K562 (cell line): ENCODE measurements at regions not wholly inside any gene's neighbourhood (a gene's known extent, or its start where the extent isn't known, plus 50 kb on each side); places are given as distances from the start of the nearest gene placed in this dataset.

Experiments used
- ATAC-seq: fragments of 200-7000 bp; cut with Tn5 transposase; 3 replicates; pipeline ENCODE4 v1.9.1; 2020; ENCODE audit warnings: moderate library complexity
- BruUV-seq: library from RNA; stranded (reverse); fragments of 400-500 nt; replicated peaks from 2 replicates; lab custom pipeline; 2021; lab: Mats Ljungman, UMichigan
- CTCF ChIA-PET: fragments of 300-600 bp; formaldehyde crosslinking; extraction: SDS; loops from one replicate; lab custom pipeline; 2021; ENCODE audit warnings: low intra/inter-chr PET ratio; lab: Yijun Ruan, JAX
- POLR2A ChIA-PET: fragments of 300-600, 350-650 bp; sonication (Branson Sonifier 250); formaldehyde crosslinking; extraction: SDS; loops from one replicate; lab custom pipeline; 2021; ENCODE audit warnings: antibody characterized with exemption, inconsistent platforms; lab: Yijun Ruan, JAX
- DNase-seq, 4 experiments: peaks; one replicate each; pipeline versions ENCODE4 v3.0.0 to v3.0.0-alpha.2; 2011 to 2018; ENCODE audit warnings: low spot score in 3 of 4, mixed read lengths in 3 of 4; ENCODE audit errors: extremely low read depth in 1 of 4
- FAIRE-seq: peaks from 2 replicates; lab custom pipeline; 2011; peaks lifted over from hg19 to GRCh38; lab: Jason Lieb, UNC
- H2AFZ ChIP-seq: 2 replicates; pipeline ENCODE4 v1.6.0; 2011; ENCODE audit warnings: low read depth, low read length, control low read depth, inconsistent platforms
- H3K27ac ChIP-seq: fragments of 200-600 bp; 3 replicates; pipeline ENCODE4 v1.8.0; 2011; ENCODE audit warnings: low read depth, mild to moderate bottlenecking, control low read depth, inconsistent platforms, low read length, moderate library complexity, mixed read lengths; ENCODE audit errors: extremely low read depth
- H3K27me3 ChIP-seq, 2 experiments: fragments of 300-600 bp in 1 of 2; 2 replicates in 1 of 2; 3 replicates in 1 of 2; pipeline versions ENCODE4 v1.6.0 to v1.8.0; 2011; ENCODE audit warnings: inconsistent platforms in 2 of 2, low read length in 2 of 2, mild to moderate bottlenecking in 1 of 2, mixed read lengths in 1 of 2, moderate library complexity in 1 of 2; ENCODE audit not compliant: control insufficient read depth in 2 of 2, insufficient read depth in 2 of 2
- H3K36me3 ChIP-seq: fragments of 300-600 bp; 3 replicates; pipeline ENCODE4 v1.8.0; 2011; ENCODE audit warnings: mild to moderate bottlenecking, low read length, inconsistent platforms; ENCODE audit not compliant: control insufficient read depth, insufficient read depth
- H3K4me1 ChIP-seq, 2 experiments: fragments of 200-600 bp in 1 of 2; replicated peaks in 1 of 2; 2 replicates in 1 of 2; 3 replicates in 1 of 2; pipeline versions ENCODE4 v1.5.1 to v1.8.0; 2011; ENCODE audit warnings: inconsistent platforms in 2 of 2, low read length in 2 of 2, mild to moderate bottlenecking in 1 of 2, mixed read lengths in 1 of 2, moderate library complexity in 1 of 2; ENCODE audit not compliant: control insufficient read depth in 2 of 2, insufficient read depth in 2 of 2
- H3K4me2 ChIP-seq: 2 replicates; pipeline ENCODE4 v1.6.1; 2011; ENCODE audit warnings: low read length, control low read depth, inconsistent platforms, mixed read lengths; ENCODE audit not compliant: insufficient read depth
- H3K4me3 ChIP-seq: fragments of 200-600 bp; sonication (generic), shearing (Covaris generic); 2 replicates; pipeline ENCODE4 v1.5.1; 2016; ENCODE audit warnings: control low read depth, inconsistent platforms
- H3K79me2 ChIP-seq: fragments of 200-600 bp; 3 replicates; pipeline ENCODE4 v1.8.0; 2011; ENCODE audit warnings: low read length, inconsistent platforms; ENCODE audit not compliant: control insufficient read depth, insufficient read depth
- H3K9ac ChIP-seq, 2 experiments: 2 replicates each; pipeline versions ENCODE4 v1.6.0 to v1.6.1; 2011; ENCODE audit warnings: low read depth in 2 of 2, low read length in 2 of 2, control low read depth in 1 of 2, inconsistent platforms in 1 of 2, mild to moderate bottlenecking in 1 of 2, mixed read lengths in 1 of 2; ENCODE audit not compliant: insufficient read depth in 1 of 2
- H3K9me1 ChIP-seq: one replicate; pipeline ENCODE4 v1.6.0; 2011; ENCODE audit warnings: inconsistent platforms, mild to moderate bottlenecking, low read length, moderate library complexity; ENCODE audit not compliant: control insufficient read depth, insufficient read depth
- H3K9me3 ChIP-seq: replicated peaks from 2 replicates; pipeline ENCODE4 v1.5.1; 2011; ENCODE audit warnings: low read depth, low read length, inconsistent platforms; ENCODE audit not compliant: control insufficient read depth, insufficient read depth
- H4K20me1 ChIP-seq: replicated peaks from 2 replicates; pipeline ENCODE4 v1.6.1; 2011; ENCODE audit warnings: low read length, inconsistent platforms, mixed read lengths; ENCODE audit not compliant: control insufficient read depth, insufficient read depth
- E2F1 ChIP-seq: sonication (generic); formaldehyde crosslinking; IDR thresholded peaks from 2 replicates; pipeline ENCODE4 v1.8.1; 2023; ENCODE audit warnings: mild to moderate bottlenecking, missing genetic modification reagents, moderate library complexity
- TCF3 ChIP-seq: sonication (generic); formaldehyde crosslinking; IDR thresholded peaks from 2 replicates; pipeline ENCODE4 v1.4.0; 2020; ENCODE audit warnings: mild to moderate bottlenecking, missing genetic modification reagents
- ZBTB34 ChIP-seq: fragments of 250-450 bp; sonication (Bioruptor Pico); IDR thresholded peaks from 2 replicates; pipeline ENCODE4 v1.8.0; 2021; ENCODE audit warnings: mild to moderate bottlenecking, moderate library complexity
- WGBS: fragments of 100-300 bp; shearing (Covaris generic); methylation state at CpG from one replicate; pipeline ENCODE4 v1.1.6; 2016; ENCODE audit warnings: low coverage, mixed read lengths; ENCODE audit not compliant: insufficient coverage; ENCODE audit errors: missing lambda C conversion rate; 5-methylcytosine and 5-hydroxymethylcytosine counted together
- in situ Hi-C: fragments of 300-500 bp; cut with MboI; formaldehyde crosslinking; loops from 4 replicates; pipeline ENCODE4 v1.15.0; 2018; ENCODE audit warnings: inconsistent platforms, mixed read lengths
- intact Hi-C: fragments of 100-400 bp; cut with micrococcal nuclease; formaldehyde crosslinking; loops from 2 replicates; pipeline ENCODE4 v1.14.2; 2022

GRCh38 chr12:91309450-91309849 is 126.8 kb upstream of the DCN start:
- no peaks in the 10 kb centered on the region for H4K20me1 ChIP-seq
- no peak overlapping the region for H3K4me2 ChIP-seq
- H3K9ac ChIP-seq, result no peak overlapping the region
- TF ChIP-seq TCF3 (CRISPR knock-in tag), result no peak
- TF ChIP-seq, all 486 proteins: peak for 0
- Histone ChIP-seq H3K79me2 (no peaks in the 10 kb centered on the region), H3K27ac (no peak overlapping the region), H2AFZ (no peak overlapping the region), H3K9me1 (no peaks in the 10 kb centered on the region), H3K27me3 (no peaks in the 10 kb centered on the region), H3K36me3 (no peaks in the 10 kb centered on the region), H3K4me1 (no peaks in the 10 kb centered on the region), H3K4me3 (no peak overlapping the region), H3K9me3 (no peaks in the 10 kb centered on the region)
- no peak for ATAC-seq
- no peak for DNase-seq
- intact Hi-C loops, result loop anchor here (10.0 kb wide), 1 partner anchor 55 kb away; no protein-coding TSS in a partner anchor
- 30% methylated on average over 2 of the region's 2 CpGs for WGBS
- ChIA-PET CTCF (no interaction called here), POLR2A (no interaction called here)
- FAIRE-seq, result no peak
- BruUV-seq, result no TSS peak
- in situ Hi-C loops, result no loop called here

GRCh38 chr12:91307957-91308670 is 125.5 kb upstream of the DCN start:
- Histone ChIP-seq H3K36me3 (no peaks in the 10 kb centered on the region), H3K79me2 (no peaks in the 10 kb centered on the region), H3K9ac (no peak overlapping the region), H2AFZ (no peak overlapping the region), H3K9me3 (no peaks in the 10 kb centered on the region), H3K4me3 (no peak overlapping the region), H3K4me2 (no peak overlapping the region), H3K27ac (no peak overlapping the region), H3K27me3 (no peaks in the 10 kb centered on the region), H4K20me1 (no peaks in the 10 kb centered on the region), H3K9me1 (no peaks in the 10 kb centered on the region), H3K4me1 (no peaks in the 10 kb centered on the region)
- TF ChIP-seq E2F1 (CRISPR knock-in tag) (no peak), ZBTB34 (CRISPR knock-in tag) (no peak)
- intact Hi-C loops, result loop anchor here (10.0 kb wide), 1 partner anchor 57 kb away; no protein-coding TSS in a partner anchor
- FAIRE-seq (no peak), ATAC-seq (no peak), DNase-seq (no peak)
- WGBS, result 0% methylated on average over 1 of the region's 1 CpG
- ChIA-PET POLR2A (interaction anchor here (0.6 kb wide), 3 partner anchors 131 to 1775 kb away, joined by 3 read pairs; no protein-coding TSS in a partner anchor), CTCF (no interaction called here)
- no TSS peak for BruUV-seq
- in situ Hi-C loops, result no loop called here
